ENCODE measurements at regions not wholly inside any gene's neighbourhood (a gene's known extent, or its start where the extent isn't known, plus 50 kb on each side); places are given as distances from the start of the nearest gene placed in this dataset.

GRCh38 chr20:48262466-48262865 is 477.2 kb upstream of the SULF2 start:
- DNase-seq = no peak

GRCh38 chr20:48261398-48261910 is 476.2 kb upstream of the SULF2 start:
- DNase-seq = no peak

- DNase-seq = no peak
These were observed 475.0 kb upstream of the SULF2 start for GRCh38 chr20:48260129-48260756.

GRCh38 chr20:48259456-48259855 is 474.2 kb upstream of the SULF2 start:
- no peak for DNase-seq

GRCh38 chr20:48257833-48258232 is 472.6 kb upstream of the SULF2 start:
- DNase-seq = no peak

GRCh38 chr20:48247961-48248360 is 462.7 kb upstream of the SULF2 start:
- no peak for DNase-seq

GRCh38 chr20:48246061-48246790 is 460.9 kb upstream of the SULF2 start:
- no peak for DNase-seq

- DNase-seq = no peak
These were observed 457.3 kb upstream of the SULF2 start for GRCh38 chr20:48242623-48243022.

GRCh38 chr20:48241482-48241881 is 456.2 kb upstream of the SULF2 start:
- DNase-seq = no peak

GRCh38 chr20:48238781-48239180 is 453.5 kb upstream of the SULF2 start:
- DNase-seq = no peak

- no peak for DNase-seq
These were observed 453.0 kb upstream of the SULF2 start for GRCh38 chr20:48238326-48238725.

GRCh38 chr20:48236000-48236970 is 451.0 kb upstream of the SULF2 start:
- DNase-seq = no peak

- DNase-seq = no peak
These were observed 449.7 kb upstream of the SULF2 start for GRCh38 chr20:48234951-48235350.

- no peak for DNase-seq
These were observed 446.1 kb upstream of the SULF2 start for GRCh38 chr20:48231253-48231930.

GRCh38 chr20:48230216-48230615 is 444.9 kb upstream of the SULF2 start:
- DNase-seq = no peak

GRCh38 chr20:48227381-48227780 is 442.1 kb upstream of the SULF2 start:
- no peak for DNase-seq

GRCh38 chr20:48226642-48227041 is 441.4 kb upstream of the SULF2 start:
- DNase-seq = no peak

GRCh38 chr20:48224533-48225050 is 439.3 kb upstream of the SULF2 start:
- no peak for DNase-seq

- no peak for DNase-seq
These were observed 438.4 kb upstream of the SULF2 start for GRCh38 chr20:48223715-48224114.

- no peak for DNase-seq
These were observed 437.4 kb upstream of the SULF2 start for GRCh38 chr20:48222595-48223180.

- DNase-seq = no peak
These were observed 434.9 kb upstream of the SULF2 start for GRCh38 chr20:48220033-48220633.

- no peak for DNase-seq
These were observed 434.0 kb upstream of the SULF2 start for GRCh38 chr20:48219306-48219705.
